Transverse colon (tissue), 4 donors: ENCODE measurements at regions not wholly inside any gene's neighbourhood (a gene's known extent, or its start where the extent isn't known, plus 50 kb on each side); places are given as distances from the start of the nearest gene placed in this dataset.
A peak's percentile ranks its signal among the peaks of the same experiment; 100 is the strongest.

Source experiments
- DNase-seq: peaks from one replicate; pipeline ENCODE4 v3.0.0-alpha.2; 2019
- H3K27ac ChIP-seq, 4 donors: fragments of 200-600 bp; sonication (generic); 2 replicates each; pipeline ENCODE4 v1.5.1; 2016 to 2018; ENCODE audit warnings: inconsistent platforms in 4 of 4
- H3K27me3 ChIP-seq: fragments of 200-600 bp; sonication (generic); 2 replicates; pipeline ENCODE4 v1.5.1; 2017; ENCODE audit warnings: inconsistent platforms
- H3K36me3 ChIP-seq, 4 donors: fragments of 200-600 bp; sonication (generic); 2 replicates each; pipeline ENCODE4 v1.5.1; 2017 to 2019; ENCODE audit warnings: inconsistent platforms in 4 of 4
- H3K4me1 ChIP-seq, 4 donors: fragments of 200-600 bp; sonication (generic); 2 replicates each; pipeline ENCODE4 v1.5.1; 2017 to 2020; ENCODE audit warnings: inconsistent platforms in 4 of 4
- H3K4me3 ChIP-seq, 4 donors: fragments of 200-600 bp; sonication (generic); 1 replicate in 1 of 4; 2 replicates in 3 of 4; pipeline versions ENCODE4 v1.5.1 to v1.6.1; 2017 to 2019; ENCODE audit warnings: inconsistent platforms in 4 of 4
- H3K9me3 ChIP-seq, 2 donors: fragments of 200-600 bp; sonication (generic); 2 replicates each; pipeline ENCODE4 v1.5.1; 2017 to 2019; ENCODE audit warnings: inconsistent platforms in 2 of 2
- EP300 ChIP-seq: sonication (generic); formaldehyde crosslinking; IDR thresholded peaks from one replicate; pipeline ENCODE4 v1.6.1; 2017; ENCODE audit warnings: antibody characterized with exemption, low read depth
- POLR2A ChIP-seq: fragments of 450-650 bp; IDR thresholded peaks from one replicate; pipeline ENCODE4 v1.6.1; 2016; ENCODE audit warnings: antibody characterized with exemption, mild to moderate bottlenecking, moderate library complexity
- POLR2AphosphoS5 ChIP-seq, 3 donors: sonication (generic); formaldehyde crosslinking; IDR thresholded peaks; one replicate each; pipeline ENCODE4 v1.6.1; 2016; ENCODE audit warnings: antibody characterized with exemption in 3 of 3
- whole genome bisulfite sequencing, 2 donors: methylation state at CpG; one replicate each; pipeline ENCODE4 v1.1.5; 2018; ENCODE audit warnings: low coverage in 1 of 2; 5-methylcytosine and 5-hydroxymethylcytosine counted together
- in situ Hi-C, 4 donors: fragments of 200-750 bp; cut with MboI; loops; one replicate each; pipeline versions ENCODE4 v1.15.0 to v1.15.1; 2017; ENCODE audit warnings: low sequenced_read_pairs in 3 of 4, low pct_ligation_motif_present in 1 of 4, low pct_unique_long_range_greater_than_20kb in 1 of 4
- intact Hi-C: fragments of 100-400 bp; cut with DNase I; formaldehyde crosslinking; loops from one replicate; pipeline ENCODE4 v1.15.1; 2023; ENCODE audit warnings: low total_unique reads
- TF ChIP-seq, protein P1 (sequence below), 5 experiments: fragments of 200-600 bp in 3 of 5; fragments of 450-650 bp in 2 of 5; sonication (generic) in 3 of 5; IDR thresholded peaks; 1 replicate in 2 of 5; 2 replicates in 3 of 5; pipeline ENCODE4 v1.5.1; 2016 to 2017; ENCODE audit warnings: antibody characterized with exemption in 5 of 5, inconsistent platforms in 3 of 5, mild to moderate bottlenecking in 2 of 5, moderate library complexity in 1 of 5

DNA sequence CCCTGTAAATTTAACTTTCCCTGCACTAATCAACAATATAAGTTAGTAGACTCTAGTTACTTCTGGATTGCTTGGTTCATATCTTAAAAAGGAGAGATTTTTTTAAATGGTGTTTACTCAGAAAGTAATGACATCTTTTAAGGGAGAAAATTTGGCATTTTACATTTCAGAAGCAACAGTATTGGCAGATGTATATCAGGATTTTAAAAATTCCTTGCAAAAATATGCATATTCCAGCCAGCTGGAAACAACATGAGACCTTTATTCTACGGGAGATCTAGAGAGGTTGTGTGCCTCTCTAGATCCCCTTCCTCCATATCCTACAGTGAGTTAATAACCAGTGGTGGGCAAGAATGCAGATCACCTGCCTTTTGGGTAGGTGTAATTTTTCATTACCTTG, 848.2 kb downstream of the USP25 start:
- 86 to 89% methylated on average over 1 of the region's 1 CpG for WGBS, 2 donors
- intact Hi-C loops (no loop called here), in situ Hi-C loops (no loop called here)
- no peaks in the 10 kb centered on the region for H3K27me3 ChIP-seq
- no peak overlapping the region for H3K4me3 ChIP-seq
- no peak for TF ChIP-seq EP300
- TF ChIP-seq POLR2AphosphoS5 (IDR thresholded peaks at IDR 0.05), result no peak
- H3K27ac ChIP-seq, result no peak overlapping the region
- no peaks in the 10 kb centered on the region for H3K9me3 ChIP-seq
- DNase-seq, result no peak
- H3K36me3 ChIP-seq, result no peaks in the 10 kb centered on the region
- peaks cover 0 to 5% (median 0%) of the 10 kb centered on the region in 4 donors for H3K4me1 ChIP-seq

DNA sequence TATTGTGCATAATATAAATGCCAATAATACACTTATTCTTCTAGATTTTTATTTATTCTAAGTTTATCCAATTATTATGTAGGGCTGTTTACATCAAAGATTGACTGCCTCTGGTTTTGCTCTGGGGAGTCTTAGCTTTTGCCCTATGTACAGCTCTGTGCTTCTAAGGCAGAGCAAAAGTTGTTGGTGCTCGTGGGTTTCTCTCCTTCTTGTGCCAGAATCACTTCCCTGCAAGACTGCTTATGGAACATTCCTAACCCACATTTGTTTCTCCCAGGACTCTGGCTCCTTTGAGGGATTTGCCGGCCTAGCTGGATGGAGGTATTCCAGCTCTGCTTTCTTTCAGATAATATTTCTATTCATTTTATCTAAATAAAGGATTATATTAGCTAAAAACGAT, 849.1 kb downstream of the USP25 start:
- no peak for DNase-seq
- no peaks in the 10 kb centered on the region for H3K27me3 ChIP-seq
- no peaks in the 10 kb centered on the region for H3K9me3 ChIP-seq
- in situ Hi-C loops, result no loop called here
- no peaks in the 10 kb centered on the region for H3K36me3 ChIP-seq
- H3K27ac ChIP-seq, result no peak overlapping the region
- no peak for TF ChIP-seq POLR2A
- TF ChIP-seq, protein P1, sequence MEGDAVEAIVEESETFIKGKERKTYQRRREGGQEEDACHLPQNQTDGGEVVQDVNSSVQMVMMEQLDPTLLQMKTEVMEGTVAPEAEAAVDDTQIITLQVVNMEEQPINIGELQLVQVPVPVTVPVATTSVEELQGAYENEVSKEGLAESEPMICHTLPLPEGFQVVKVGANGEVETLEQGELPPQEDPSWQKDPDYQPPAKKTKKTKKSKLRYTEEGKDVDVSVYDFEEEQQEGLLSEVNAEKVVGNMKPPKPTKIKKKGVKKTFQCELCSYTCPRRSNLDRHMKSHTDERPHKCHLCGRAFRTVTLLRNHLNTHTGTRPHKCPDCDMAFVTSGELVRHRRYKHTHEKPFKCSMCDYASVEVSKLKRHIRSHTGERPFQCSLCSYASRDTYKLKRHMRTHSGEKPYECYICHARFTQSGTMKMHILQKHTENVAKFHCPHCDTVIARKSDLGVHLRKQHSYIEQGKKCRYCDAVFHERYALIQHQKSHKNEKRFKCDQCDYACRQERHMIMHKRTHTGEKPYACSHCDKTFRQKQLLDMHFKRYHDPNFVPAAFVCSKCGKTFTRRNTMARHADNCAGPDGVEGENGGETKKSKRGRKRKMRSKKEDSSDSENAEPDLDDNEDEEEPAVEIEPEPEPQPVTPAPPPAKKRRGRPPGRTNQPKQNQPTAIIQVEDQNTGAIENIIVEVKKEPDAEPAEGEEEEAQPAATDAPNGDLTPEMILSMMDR (IDR thresholded peaks at IDR 0.05), result no peak
- no peak for TF ChIP-seq POLR2AphosphoS5 (IDR thresholded peaks at IDR 0.05)
- no peak for TF ChIP-seq EP300
- intact Hi-C loops, result no loop called here
- H3K4me3 ChIP-seq, result no peak overlapping the region
- WGBS, 2 donors, result 46 to 64% methylated on average over 3 of the region's 3 CpGs
- peaks cover 0 to 5% (median 0%) of the 10 kb centered on the region in 4 donors for H3K4me1 ChIP-seq

DNA sequence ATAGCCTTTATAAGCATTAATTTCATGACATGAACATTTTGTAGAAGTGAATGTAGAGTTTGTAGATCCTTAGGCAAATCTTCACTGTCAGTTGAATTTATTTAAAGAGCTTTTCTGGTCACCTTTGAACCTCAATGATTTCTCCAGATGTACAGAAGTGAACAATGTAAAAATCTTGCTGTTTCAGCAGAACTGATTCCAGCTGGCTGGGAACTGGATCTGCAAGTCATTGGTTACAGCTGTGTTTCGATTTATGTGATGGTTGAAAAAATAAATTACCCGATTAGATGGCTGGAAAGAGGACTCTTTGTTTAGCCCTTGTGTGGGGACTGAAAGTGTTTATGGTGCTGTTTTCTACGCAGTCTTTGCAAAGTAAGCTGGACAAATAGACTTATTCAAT, 849.8 kb downstream of the USP25 start:
- intact Hi-C loops, result no loop called here
- Histone ChIP-seq H3K27ac (no peak overlapping the region), H3K9me3 (no peaks in the 10 kb centered on the region), H3K36me3 (no peaks in the 10 kb centered on the region), H3K27me3 (no peaks in the 10 kb centered on the region), H3K4me3 (no peak overlapping the region), H3K4me1 (peaks cover 0 to 5% (median 0%) of the 10 kb centered on the region in 4 donors)
- DNase-seq, result no peak
- 33 to 40% methylated on average over 3 of the region's 3 CpGs for WGBS, 2 donors
- TF ChIP-seq POLR2A, result no peak
- TF ChIP-seq EP300, result no peak
- TF ChIP-seq, protein P1 (IDR thresholded peaks at IDR 0.05), result no peak
- no peak for TF ChIP-seq POLR2AphosphoS5 (IDR thresholded peaks at IDR 0.05)
- in situ Hi-C loops, result no loop called here

DNA sequence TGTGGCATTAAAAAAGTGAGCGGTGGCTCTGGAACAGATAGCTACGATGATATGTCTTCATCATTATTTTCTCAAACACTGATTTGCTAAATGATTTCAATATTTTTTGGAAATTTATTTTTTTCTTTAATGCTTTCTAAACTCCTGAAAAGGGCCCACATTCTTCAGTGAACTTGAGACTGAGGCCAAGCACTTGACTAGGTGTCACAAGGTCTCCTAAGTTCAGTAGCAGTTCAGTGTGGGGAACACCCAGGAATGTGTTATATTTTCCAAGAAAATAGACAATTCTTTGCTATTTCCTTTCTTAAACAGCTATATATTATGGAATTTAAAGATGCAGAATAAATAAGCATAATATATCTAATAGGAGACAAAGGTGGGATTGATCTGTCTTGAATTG, 850.9 kb downstream of the USP25 start:
- no peaks in the 10 kb centered on the region for H3K9me3 ChIP-seq
- H3K27ac ChIP-seq, result no peak overlapping the region
- peak overlapping the region in 1 of 4 donors; percentile 2 for H3K4me3 ChIP-seq
- TF ChIP-seq, protein P1 (IDR thresholded peaks at IDR 0.05), result no peak
- TF ChIP-seq POLR2A, result no peak
- no peak for TF ChIP-seq EP300
- TF ChIP-seq POLR2AphosphoS5 (IDR thresholded peaks at IDR 0.05), result no peak
- no peaks in the 10 kb centered on the region for H3K27me3 ChIP-seq
- DNase-seq, result no peak
- in situ Hi-C loops, result no loop called here
- no peaks in the 10 kb centered on the region for H3K36me3 ChIP-seq
- 84 to 88% methylated on average over 2 of the region's 2 CpGs for WGBS, 2 donors
- intact Hi-C loops, result no loop called here
- peaks cover 0 to 5% (median 0%) of the 10 kb centered on the region in 4 donors for H3K4me1 ChIP-seq

DNA sequence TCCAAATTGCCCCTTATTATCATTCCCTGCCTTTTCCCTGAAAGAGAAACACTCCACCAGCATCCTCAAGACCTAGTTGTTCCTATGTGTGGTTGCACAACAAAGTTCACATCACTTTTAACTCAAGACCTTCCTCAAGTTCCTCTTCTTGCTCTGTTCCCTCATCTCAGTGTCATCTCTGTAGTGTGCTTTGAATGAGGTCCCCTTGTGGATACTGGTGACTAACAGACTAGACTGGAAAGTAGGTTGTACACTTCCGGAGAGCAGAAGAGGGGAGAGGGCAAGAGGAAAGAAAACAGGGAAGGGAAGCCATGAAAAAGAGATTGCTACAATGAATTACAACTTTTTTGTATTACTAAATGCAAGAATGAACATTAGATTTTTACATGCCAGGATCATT, 853.8 kb downstream of the USP25 start:
- H3K36me3 ChIP-seq, result no peaks in the 10 kb centered on the region
- in situ Hi-C loops (no loop called here), intact Hi-C loops (no loop called here)
- H3K4me1 ChIP-seq, result peaks cover 0 to 25% (median 8%) of the 10 kb centered on the region in 4 donors
- whole genome bisulfite sequencing, 2 donors, result 78 to 100% methylated on average over 1 of the region's 1 CpG
- TF ChIP-seq POLR2A, result no peak
- TF ChIP-seq, protein P1 (IDR thresholded peaks at IDR 0.05), result no peak
- TF ChIP-seq POLR2AphosphoS5 (IDR thresholded peaks at IDR 0.05), result no peak
- no peak for TF ChIP-seq EP300
- H3K9me3 ChIP-seq, result no peaks in the 10 kb centered on the region
- no peak overlapping the region for H3K27ac ChIP-seq
- DNase-seq, result no peak
- H3K27me3 ChIP-seq, result no peaks in the 10 kb centered on the region
- H3K4me3 ChIP-seq, result no peak overlapping the region
